GM12873 (cell line): ENCODE measurements at regions not wholly inside any gene's neighbourhood (a gene's known extent, or its start where the extent isn't known, plus 50 kb on each side); places are given as distances from the start of the nearest gene placed in this dataset.

Source experiments
- TF ChIP-seq, protein P1 (sequence below): IDR thresholded peaks from 2 replicates; pipeline ENCODE4 v1.5.1; 2012; ENCODE audit warnings: low read depth, mild to moderate bottlenecking, moderate library complexity, low read length, control low read depth; ENCODE audit not compliant: insufficient read depth; ENCODE audit errors: missing control alignments

DNA sequence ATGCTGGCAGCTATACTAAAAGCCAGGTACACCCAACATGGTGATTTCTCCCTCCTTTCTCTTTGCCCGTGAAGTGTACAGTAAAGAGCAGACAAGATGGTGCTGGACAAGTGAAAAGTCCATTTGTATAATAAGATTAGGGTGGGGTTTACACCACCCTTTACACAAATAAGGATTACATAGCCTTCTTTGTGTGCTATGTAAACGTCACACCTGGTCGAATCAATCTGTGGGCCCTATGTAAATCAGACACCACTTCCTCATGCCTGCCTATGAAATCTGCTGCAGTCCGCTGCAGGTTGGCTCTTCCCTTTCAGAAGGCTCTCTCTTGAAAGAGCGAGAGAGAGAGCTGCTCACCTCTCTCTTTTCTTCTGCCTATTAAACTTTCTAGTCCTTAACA lies 1054.3 kb upstream of the SLC39A10 start:
- TF ChIP-seq, protein P1, sequence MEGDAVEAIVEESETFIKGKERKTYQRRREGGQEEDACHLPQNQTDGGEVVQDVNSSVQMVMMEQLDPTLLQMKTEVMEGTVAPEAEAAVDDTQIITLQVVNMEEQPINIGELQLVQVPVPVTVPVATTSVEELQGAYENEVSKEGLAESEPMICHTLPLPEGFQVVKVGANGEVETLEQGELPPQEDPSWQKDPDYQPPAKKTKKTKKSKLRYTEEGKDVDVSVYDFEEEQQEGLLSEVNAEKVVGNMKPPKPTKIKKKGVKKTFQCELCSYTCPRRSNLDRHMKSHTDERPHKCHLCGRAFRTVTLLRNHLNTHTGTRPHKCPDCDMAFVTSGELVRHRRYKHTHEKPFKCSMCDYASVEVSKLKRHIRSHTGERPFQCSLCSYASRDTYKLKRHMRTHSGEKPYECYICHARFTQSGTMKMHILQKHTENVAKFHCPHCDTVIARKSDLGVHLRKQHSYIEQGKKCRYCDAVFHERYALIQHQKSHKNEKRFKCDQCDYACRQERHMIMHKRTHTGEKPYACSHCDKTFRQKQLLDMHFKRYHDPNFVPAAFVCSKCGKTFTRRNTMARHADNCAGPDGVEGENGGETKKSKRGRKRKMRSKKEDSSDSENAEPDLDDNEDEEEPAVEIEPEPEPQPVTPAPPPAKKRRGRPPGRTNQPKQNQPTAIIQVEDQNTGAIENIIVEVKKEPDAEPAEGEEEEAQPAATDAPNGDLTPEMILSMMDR = no peak

DNA sequence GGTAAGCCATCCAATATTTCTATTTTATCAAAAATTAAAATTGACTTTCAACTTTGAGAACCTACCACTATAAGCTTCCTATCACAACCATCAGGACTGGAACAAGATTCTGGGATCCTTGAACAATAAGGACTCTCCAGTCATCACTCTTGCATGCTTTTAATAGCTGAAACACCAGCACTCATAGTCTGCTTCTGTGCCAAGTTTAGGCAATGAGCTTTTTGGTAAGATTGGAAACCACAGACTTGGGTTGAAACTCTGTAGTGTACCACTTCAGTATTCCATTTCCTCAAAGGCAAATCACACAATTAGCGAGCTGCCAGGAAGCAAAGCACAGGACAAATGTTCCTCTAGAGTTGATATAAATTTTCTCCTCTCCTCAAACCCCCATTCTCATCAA lies 1065.8 kb upstream of the SLC39A10 start:
- TF ChIP-seq, protein P1 = no peak

DNA sequence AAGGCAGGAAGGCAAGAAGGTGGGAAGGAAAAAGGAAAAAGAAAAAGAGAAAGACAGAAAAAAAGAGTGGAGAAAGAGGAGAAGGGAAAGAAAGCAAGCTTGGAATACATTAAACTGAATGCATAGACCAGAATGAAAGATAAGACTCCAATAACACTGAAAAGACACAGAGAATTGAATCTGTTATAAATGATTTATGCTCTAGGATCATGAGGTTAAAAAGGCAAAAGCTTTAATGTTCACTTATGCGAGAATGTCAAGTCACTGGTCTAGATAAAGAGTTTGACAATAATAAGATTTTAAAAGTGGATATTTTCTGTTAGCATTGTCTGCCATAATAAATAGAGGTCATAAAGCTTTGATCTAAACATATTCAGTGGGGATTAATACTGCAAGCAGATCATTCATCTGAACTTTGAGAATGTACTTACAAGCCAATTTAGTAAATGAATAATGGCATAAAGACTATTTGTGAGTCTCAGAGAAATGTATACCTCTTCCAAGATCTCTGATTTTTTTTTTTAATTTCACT lies 1069.2 kb upstream of the SLC39A10 start:
- TF ChIP-seq, protein P1 = no peak

DNA sequence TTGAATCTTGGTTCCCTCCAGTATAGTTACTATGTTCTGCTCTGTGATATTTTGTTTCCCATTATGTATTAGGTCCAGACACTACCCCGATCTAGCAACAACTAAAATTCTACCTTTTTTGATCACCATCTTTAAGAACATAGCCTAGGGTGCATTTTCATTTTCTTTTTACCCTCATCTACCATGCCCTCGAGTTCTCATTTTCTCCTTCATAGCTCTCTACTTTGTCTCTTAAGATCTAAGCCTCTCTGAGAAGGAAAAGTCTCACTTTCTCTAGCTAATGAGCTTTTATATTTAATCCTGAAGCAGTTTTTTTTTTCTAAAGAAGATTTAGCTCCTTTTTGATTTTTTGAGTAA lies 1089.4 kb upstream of the SLC39A10 start:
- TF ChIP-seq, protein P1 = no peak

DNA sequence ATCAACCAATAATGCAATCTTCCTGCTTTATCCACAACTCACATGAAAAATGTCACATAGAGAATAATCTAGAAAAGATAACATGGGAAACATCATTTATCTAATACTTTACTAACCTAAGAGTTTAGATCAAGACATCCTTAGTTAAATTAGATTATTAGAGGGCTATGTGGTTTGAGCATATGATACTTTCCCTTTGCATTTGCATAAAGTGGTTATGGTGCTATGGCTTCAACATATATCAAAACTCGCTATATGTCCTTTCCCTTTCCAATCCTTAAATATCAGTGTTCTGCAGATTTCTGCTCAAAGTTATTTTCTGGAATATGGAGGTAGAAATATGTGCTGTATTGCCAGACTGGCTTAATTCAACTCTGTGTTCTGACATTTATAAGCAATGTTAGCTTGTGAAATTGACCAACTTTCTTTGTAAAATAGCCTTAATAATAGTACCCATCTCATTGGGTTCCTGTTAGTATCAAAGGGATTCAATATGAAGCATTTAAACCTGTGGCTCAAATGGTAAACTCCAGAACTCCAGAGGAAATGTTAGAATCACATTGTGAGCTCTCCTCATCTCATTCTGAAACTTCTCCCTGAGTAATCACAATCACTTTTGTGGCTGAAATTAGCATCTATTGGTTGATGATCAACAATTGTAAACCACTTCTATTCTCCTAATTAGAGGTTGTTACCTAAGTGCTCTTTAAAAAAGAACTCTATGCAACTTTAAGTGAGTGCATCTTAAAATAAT lies 1089.9 kb upstream of the SLC39A10 start:
- TF ChIP-seq, protein P1 = no peak

DNA sequence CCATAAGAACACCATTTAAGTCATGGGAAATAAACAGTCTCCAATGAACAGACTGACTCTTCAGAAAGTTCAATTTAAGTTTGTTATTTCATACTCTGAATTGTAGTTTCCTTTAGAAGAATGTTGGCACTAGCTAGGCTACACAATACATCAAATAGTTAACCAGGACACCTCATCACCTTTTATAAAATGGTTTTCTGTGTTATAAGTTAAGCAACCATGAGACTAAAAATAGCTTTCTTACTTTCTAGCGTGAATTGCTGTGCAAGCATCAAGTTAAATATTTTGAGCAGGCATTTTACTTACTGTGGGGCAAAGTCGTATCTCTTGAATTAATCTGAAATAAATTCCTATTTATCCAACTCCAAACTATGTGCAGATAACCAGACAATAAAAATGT lies 1092.6 kb upstream of the SLC39A10 start:
- TF ChIP-seq, protein P1 = no peak

DNA sequence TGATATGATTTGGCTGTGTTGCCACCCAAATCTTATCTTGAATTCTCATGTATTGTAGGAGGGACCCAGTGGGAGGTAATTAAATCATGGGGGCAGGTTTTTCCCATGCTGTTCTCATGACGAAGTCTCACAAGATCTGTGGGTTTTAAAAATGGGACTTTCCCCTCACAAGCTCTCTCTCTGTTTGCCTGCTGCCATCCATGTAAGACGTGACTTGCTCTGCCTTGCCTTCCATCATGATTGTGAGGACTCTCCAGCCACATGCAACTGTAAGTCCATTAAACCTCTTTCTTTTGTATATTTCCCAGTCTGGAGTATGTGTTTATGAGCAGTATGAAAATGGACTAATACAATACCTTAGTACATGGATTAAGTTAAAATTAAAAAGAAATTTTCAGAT lies 1094.7 kb upstream of the SLC39A10 start:
- TF ChIP-seq, protein P1 = no peak
